Tongue (tissue), 1 donor: ENCODE measurements at regions not wholly inside any gene's neighbourhood (a gene's known extent, or its start where the extent isn't known, plus 50 kb on each side); places are given as distances from the start of the nearest gene placed in this dataset.
"Not testable (repeated sequence)": the region's sequence is repeated elsewhere in the genome, so short reads cannot be mapped to it uniquely, and the experiment has no call there.

Experiments used
- DNase-seq: peaks from one replicate; pipeline ENCODE4 v3.0.0-alpha.2; 2015

GRCh38 chr10:117601716-117602115, 59.2 kb downstream of the EMX2 start:
- DNase-seq, result no peak

GRCh38 chr10:117603081-117603480, 60.5 kb downstream of the EMX2 start:
- DNase-seq, result no peak

GRCh38 chr10:117603726-117604125, 61.2 kb downstream of the EMX2 start:
- DNase-seq, result no peak

GRCh38 chr10:117609095-117609795, 66.7 kb downstream of the EMX2 start:
- peak; percentile 69 for DNase-seq

- no peak for DNase-seq
Observed at GRCh38 chr10:117609796-117610170, 67.2 kb downstream of the EMX2 start.

- DNase-seq, result no peak
Observed at GRCh38 chr10:117610321-117610720, 67.8 kb downstream of the EMX2 start.

GRCh38 chr10:117612113-117612512, 69.6 kb downstream of the EMX2 start:
- no peak for DNase-seq

GRCh38 chr10:117615649-117616048, 73.1 kb downstream of the EMX2 start:
- no peak for DNase-seq

- DNase-seq, result peak; percentile 16
Observed at GRCh38 chr10:117616179-117616578, 73.6 kb downstream of the EMX2 start.

- DNase-seq, result no peak
Observed at GRCh38 chr10:117617086-117617485, 74.5 kb downstream of the EMX2 start.

- DNase-seq, result no peak
Observed at GRCh38 chr10:117617659-117618058, 75.1 kb downstream of the EMX2 start.

GRCh38 chr10:117619223-117619622, 76.7 kb downstream of the EMX2 start:
- no peak for DNase-seq

- DNase-seq, result no peak
Observed at GRCh38 chr10:117619707-117620405, 77.3 kb downstream of the EMX2 start.

- no peak for DNase-seq
Observed at GRCh38 chr10:117621196-117621595, 78.7 kb downstream of the EMX2 start.

GRCh38 chr10:117621795-117622420, 79.4 kb downstream of the EMX2 start:
- no peak for DNase-seq

GRCh38 chr10:117622471-117623184, 80.1 kb downstream of the EMX2 start:
- DNase-seq, result no peak

- no peak for DNase-seq
Observed at GRCh38 chr10:117626228-117626627, 83.7 kb downstream of the EMX2 start.

GRCh38 chr10:117627561-117627960, 85.0 kb downstream of the EMX2 start:
- peak; percentile 32 for DNase-seq

GRCh38 chr10:117629717-117630116, 87.2 kb downstream of the EMX2 start:
- not testable (repeated sequence) for DNase-seq

- DNase-seq, result peak; percentile 85
Observed at GRCh38 chr10:117631276-117632145, 89.0 kb downstream of the EMX2 start.

- no peak for DNase-seq
Observed at GRCh38 chr10:117632406-117632805, 89.9 kb downstream of the EMX2 start.

- DNase-seq, result no peak
Observed at GRCh38 chr10:117635826-117636225, 93.3 kb downstream of the EMX2 start.
